Parathyroid adenoma (tissue), 2 donors: ENCODE measurements at regions not wholly inside any gene's neighbourhood (a gene's known extent, or its start where the extent isn't known, plus 50 kb on each side); places are given as distances from the start of the nearest gene placed in this dataset.

Experiments used
- H2AFZ ChIP-seq: fragments of 300-600 bp; sonication (generic); one replicate; pipeline ENCODE4 v1.7.0; 2017; ENCODE audit warnings: antibody characterized with exemption, mild to moderate bottlenecking
- H3K27ac ChIP-seq: fragments of 300-600 bp; sonication (generic); one replicate; pipeline ENCODE4 v1.7.0; 2017
- H3K27me3 ChIP-seq: fragments of 300-600 bp; sonication (generic); one replicate; pipeline ENCODE4 v1.7.0; 2017; ENCODE audit warnings: low read length; ENCODE audit not compliant: control insufficient read depth, insufficient read depth
- H3K36me3 ChIP-seq: fragments of 300-600 bp; sonication (generic); one replicate; pipeline ENCODE4 v1.7.0; 2017; ENCODE audit warnings: low read length; ENCODE audit not compliant: control insufficient read depth, insufficient read depth
- H3K4me1 ChIP-seq: fragments of 300-600 bp; sonication (generic); one replicate; pipeline ENCODE4 v1.7.0; 2017; ENCODE audit warnings: control low read depth
- H3K4me2 ChIP-seq: fragments of 300-600 bp; sonication (generic); one replicate; pipeline ENCODE4 v1.7.0; 2017; ENCODE audit warnings: low read length
- H3K4me3 ChIP-seq: fragments of 300-600 bp; sonication (generic); one replicate; pipeline ENCODE4 v1.7.0; 2017; ENCODE audit warnings: low read depth, low read length
- H3K79me2 ChIP-seq: fragments of 300-600 bp; sonication (generic); one replicate; pipeline ENCODE4 v1.7.0; 2017; ENCODE audit warnings: control low read depth
- H3K9ac ChIP-seq: fragments of 300-600 bp; sonication (generic); one replicate; pipeline ENCODE4 v1.7.0; 2017; ENCODE audit warnings: mild to moderate bottlenecking
- H3K9me3 ChIP-seq: fragments of 300-600 bp; sonication (generic); one replicate; pipeline ENCODE4 v1.7.0; 2017; ENCODE audit warnings: low read length; ENCODE audit not compliant: control insufficient read depth
- TF ChIP-seq, protein P1 (sequence below): fragments of 300-600 bp; sonication (generic); IDR thresholded peaks from one replicate; pipeline ENCODE4 v1.7.0; 2017; ENCODE audit warnings: antibody characterized with exemption, mild to moderate bottlenecking
- donor health status: primary hyperparathyroidism.

DNA sequence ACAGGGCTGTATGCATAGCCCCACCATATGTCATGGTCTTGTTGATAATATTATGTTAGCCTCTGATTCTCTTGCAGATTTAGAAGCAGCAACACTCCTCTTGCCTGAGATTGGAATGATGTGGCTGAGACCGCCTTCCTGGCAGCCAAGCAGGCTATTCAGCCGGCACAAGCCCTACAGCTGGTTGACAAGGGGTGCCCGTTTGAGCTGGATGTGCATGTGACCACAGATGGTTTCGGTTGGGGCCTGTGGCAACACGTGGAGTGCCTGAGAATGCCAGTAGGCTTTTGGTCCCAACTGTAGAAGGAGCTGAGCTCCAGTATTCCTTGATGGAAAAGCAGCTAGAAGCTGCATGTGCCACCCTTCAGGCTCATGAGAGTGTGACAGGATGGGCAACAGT, 303.6 kb upstream of the POU3F2 start:
- H3K9ac ChIP-seq = no peak overlapping the region
- no peaks in the 10 kb centered on the region for H3K36me3 ChIP-seq
- H2AFZ ChIP-seq = no peak overlapping the region
- TF ChIP-seq, protein P1, sequence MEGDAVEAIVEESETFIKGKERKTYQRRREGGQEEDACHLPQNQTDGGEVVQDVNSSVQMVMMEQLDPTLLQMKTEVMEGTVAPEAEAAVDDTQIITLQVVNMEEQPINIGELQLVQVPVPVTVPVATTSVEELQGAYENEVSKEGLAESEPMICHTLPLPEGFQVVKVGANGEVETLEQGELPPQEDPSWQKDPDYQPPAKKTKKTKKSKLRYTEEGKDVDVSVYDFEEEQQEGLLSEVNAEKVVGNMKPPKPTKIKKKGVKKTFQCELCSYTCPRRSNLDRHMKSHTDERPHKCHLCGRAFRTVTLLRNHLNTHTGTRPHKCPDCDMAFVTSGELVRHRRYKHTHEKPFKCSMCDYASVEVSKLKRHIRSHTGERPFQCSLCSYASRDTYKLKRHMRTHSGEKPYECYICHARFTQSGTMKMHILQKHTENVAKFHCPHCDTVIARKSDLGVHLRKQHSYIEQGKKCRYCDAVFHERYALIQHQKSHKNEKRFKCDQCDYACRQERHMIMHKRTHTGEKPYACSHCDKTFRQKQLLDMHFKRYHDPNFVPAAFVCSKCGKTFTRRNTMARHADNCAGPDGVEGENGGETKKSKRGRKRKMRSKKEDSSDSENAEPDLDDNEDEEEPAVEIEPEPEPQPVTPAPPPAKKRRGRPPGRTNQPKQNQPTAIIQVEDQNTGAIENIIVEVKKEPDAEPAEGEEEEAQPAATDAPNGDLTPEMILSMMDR = no peak
- H3K4me1 ChIP-seq = no peaks in the 10 kb centered on the region
- no peaks in the 10 kb centered on the region for H3K79me2 ChIP-seq
- no peak overlapping the region for H3K27ac ChIP-seq
- H3K27me3 ChIP-seq = no peaks in the 10 kb centered on the region
- no peak overlapping the region for H3K4me3 ChIP-seq
- no peaks in the 10 kb centered on the region for H3K9me3 ChIP-seq
- H3K4me2 ChIP-seq = no peak overlapping the region

DNA sequence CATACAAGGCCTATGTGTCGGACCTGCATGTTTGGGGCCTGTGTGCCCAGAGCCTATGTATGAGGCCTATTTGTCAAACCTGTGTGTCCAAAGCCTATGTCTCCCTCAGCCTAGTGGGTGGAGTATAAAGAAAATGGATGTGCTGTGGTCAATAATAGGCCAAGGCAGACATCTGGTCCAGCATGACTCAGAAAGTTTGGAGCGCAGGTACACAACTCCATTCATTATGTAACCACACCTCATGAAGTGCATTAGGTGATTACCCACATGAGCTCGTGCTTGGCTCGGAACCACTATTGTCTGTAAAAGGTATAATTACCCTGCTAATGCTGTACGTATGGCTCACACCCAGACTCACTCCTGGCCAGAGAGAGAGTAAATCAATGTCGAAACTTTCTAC, 302.4 kb upstream of the POU3F2 start:
- Histone ChIP-seq H3K9ac (no peak overlapping the region), H3K4me2 (no peak overlapping the region), H3K27me3 (no peaks in the 10 kb centered on the region), H3K27ac (no peak overlapping the region), H3K79me2 (no peaks in the 10 kb centered on the region), H3K9me3 (no peaks in the 10 kb centered on the region), H3K36me3 (no peaks in the 10 kb centered on the region), H3K4me3 (no peak overlapping the region), H2AFZ (no peak overlapping the region), H3K4me1 (no peaks in the 10 kb centered on the region)
- TF ChIP-seq, protein P1 = no peak

DNA sequence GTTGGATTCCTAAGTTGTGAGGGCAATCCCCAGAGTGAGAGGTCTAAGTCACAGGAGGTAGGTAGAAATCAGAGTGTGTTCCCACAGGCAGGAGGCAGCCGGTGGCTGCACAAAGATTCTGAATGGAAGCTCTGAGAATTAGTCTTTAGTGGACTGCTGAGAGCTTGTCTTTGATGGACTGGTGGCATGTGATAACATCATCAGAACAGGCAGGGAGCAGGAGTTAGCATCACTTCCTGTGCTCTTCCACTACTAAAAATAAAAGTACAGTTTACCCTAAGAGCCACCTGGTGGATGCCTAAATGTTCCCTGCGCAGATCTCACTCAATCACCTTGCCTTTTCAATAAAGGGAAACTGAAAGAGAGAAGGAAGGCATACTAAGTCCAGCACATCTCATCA, 294.6 kb upstream of the POU3F2 start:
- Histone ChIP-seq H3K27me3 (no peaks in the 10 kb centered on the region), H3K9ac (no peak overlapping the region), H3K4me2 (no peak overlapping the region), H3K27ac (no peak overlapping the region), H3K9me3 (no peaks in the 10 kb centered on the region), H3K4me3 (no peak overlapping the region), H3K4me1 (no peaks in the 10 kb centered on the region), H2AFZ (no peak overlapping the region), H3K79me2 (no peaks in the 10 kb centered on the region), H3K36me3 (no peaks in the 10 kb centered on the region)
- TF ChIP-seq, protein P1 = no peak

DNA sequence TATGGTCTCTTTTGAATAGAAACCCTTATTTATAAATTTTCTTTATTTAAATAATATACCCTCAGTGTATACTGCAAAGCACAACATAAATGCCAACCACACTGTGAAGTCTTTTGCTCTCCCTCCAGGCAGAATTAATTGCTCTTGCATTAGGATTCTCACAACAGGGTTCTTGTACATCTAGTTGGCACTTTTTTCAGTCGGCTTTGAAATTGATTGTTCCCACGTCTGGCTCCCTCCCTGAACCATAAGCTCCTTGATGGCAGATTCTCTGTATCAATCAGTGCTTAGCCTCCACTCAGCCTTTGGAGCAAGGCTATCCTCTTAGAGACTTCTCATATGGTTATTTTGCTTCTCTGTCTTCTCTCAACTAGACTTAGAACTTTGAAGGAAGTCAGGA, 288.0 kb upstream of the POU3F2 start:
- Histone ChIP-seq H3K27me3 (no peaks in the 10 kb centered on the region), H3K4me1 (no peaks in the 10 kb centered on the region), H3K4me2 (no peak overlapping the region), H3K9me3 (no peaks in the 10 kb centered on the region), H3K36me3 (no peaks in the 10 kb centered on the region), H3K4me3 (no peak overlapping the region), H3K79me2 (no peaks in the 10 kb centered on the region), H3K27ac (no peak overlapping the region), H2AFZ (no peak overlapping the region), H3K9ac (no peak overlapping the region)
- TF ChIP-seq, protein P1 = no peak

DNA sequence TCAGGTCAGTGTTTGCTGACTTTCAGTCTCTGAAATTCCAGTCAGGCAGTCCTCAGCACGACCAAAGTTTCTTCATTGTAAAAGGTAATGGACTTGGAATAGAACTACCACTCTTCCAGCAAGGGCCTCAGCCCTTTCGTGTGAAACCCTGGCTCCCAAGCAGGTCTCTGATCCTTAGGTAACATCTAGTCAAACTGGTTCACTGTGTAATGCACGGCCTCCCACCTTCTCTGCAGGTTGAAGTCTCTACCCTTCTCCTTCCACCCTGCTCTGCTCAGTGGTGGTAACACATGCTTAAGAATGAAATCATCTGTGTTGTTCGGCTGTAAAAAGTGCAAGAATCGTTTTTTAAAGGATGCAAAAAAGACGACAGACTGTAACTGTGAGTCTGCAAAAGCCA, 287.2 kb upstream of the POU3F2 start:
- no peak overlapping the region for H3K27ac ChIP-seq
- no peaks in the 10 kb centered on the region for H3K27me3 ChIP-seq
- H3K4me3 ChIP-seq = no peak overlapping the region
- H2AFZ ChIP-seq = no peak overlapping the region
- H3K4me1 ChIP-seq = no peaks in the 10 kb centered on the region
- TF ChIP-seq, protein P1 = no peak
- H3K4me2 ChIP-seq = no peak overlapping the region
- H3K79me2 ChIP-seq = no peaks in the 10 kb centered on the region
- H3K36me3 ChIP-seq = no peaks in the 10 kb centered on the region
- no peaks in the 10 kb centered on the region for H3K9me3 ChIP-seq
- no peak overlapping the region for H3K9ac ChIP-seq
